ENCODE measurements at regions not wholly inside any gene's neighbourhood (a gene's known extent, or its start where the extent isn't known, plus 50 kb on each side); places are given as distances from the start of the nearest gene placed in this dataset.

- no peak for FAIRE-seq
- H3K9me3 Mint-ChIP-seq (ENCODE audit: unreplicated experiment), result peaks cover 8% of the 10 kb centered on the region
- H2AFZ ChIP-seq (ENCODE audit: low read depth, low read length), result no peak overlapping the region
Measured at GRCh38 chr1:209231476-209232156, 351.9 kb upstream of the CAMK1G start.

GRCh38 chr1:209232197-209232596 is 351.3 kb upstream of the CAMK1G start:
- H3K27me3 ChIP-seq (ENCODE audit: insufficient read depth, low read length), result no peaks in the 10 kb centered on the region
- H2AFZ ChIP-seq (ENCODE audit: low read depth, low read length), result no peak overlapping the region
- no peak overlapping the region for H3K9ac ChIP-seq (ENCODE audit: low read length)
- H3K4me1 Mint-ChIP-seq (ENCODE audit: low read depth, unreplicated experiment), result no peaks in the 10 kb centered on the region
- peaks cover 8% of the 10 kb centered on the region for H3K9me3 Mint-ChIP-seq (ENCODE audit: unreplicated experiment)
- H3K4me2 ChIP-seq (ENCODE audit: low read length), result no peak overlapping the region
- H3K4me1 ChIP-seq (ENCODE audit: insufficient read depth, low read length), result no peaks in the 10 kb centered on the region
- DNase-seq (ENCODE audit: low read depth), result no peak
- no peak overlapping the region for H3K4me3 ChIP-seq (ENCODE audit: insufficient read depth, low read depth, low read length)
- H3K36me3 ChIP-seq (ENCODE audit: insufficient read depth, low read length), result no peaks in the 10 kb centered on the region
- TF ChIP-seq EZH2 (IDR thresholded peaks at IDR 0.05; ENCODE audit: insufficient read depth, low read length) (no peak), CTCF (IDR thresholded peaks at IDR 0.05; ENCODE audit: insufficient read depth, low read depth, low read length) (no peak)
- FAIRE-seq, result no peak
- H3K79me2 ChIP-seq (ENCODE audit: insufficient read depth, low read length), result no peaks in the 10 kb centered on the region
- H3K9me3 ChIP-seq (ENCODE audit: insufficient read depth, low read depth, low read length), result peaks cover 3% of the 10 kb centered on the region
- no peak overlapping the region for H3K27ac Mint-ChIP-seq (ENCODE audit: unreplicated experiment)
- H3K27ac ChIP-seq (ENCODE audit: low read depth, low read length), result no peak overlapping the region
- H3K4me3 Mint-ChIP-seq (ENCODE audit: unreplicated experiment), result no peak overlapping the region
- no peaks in the 10 kb centered on the region for H4K20me1 ChIP-seq (ENCODE audit: insufficient read depth, low read length)
- no peaks in the 10 kb centered on the region for H3K36me3 Mint-ChIP-seq (ENCODE audit: low read depth, unreplicated experiment)
- H3K27me3 Mint-ChIP-seq (ENCODE audit: low read depth, unreplicated experiment), result no peaks in the 10 kb centered on the region

More at GRCh38 chr1:209231476-209232156, 351.9 kb upstream of the CAMK1G start:
- H3K27ac ChIP-seq (ENCODE audit: low read depth, low read length), result no peak overlapping the region
- H3K4me3 Mint-ChIP-seq (ENCODE audit: unreplicated experiment), result no peak overlapping the region
- H3K79me2 ChIP-seq (ENCODE audit: insufficient read depth, low read length), result no peaks in the 10 kb centered on the region
- DNase-seq (ENCODE audit: low read depth), result no peak
- no peak overlapping the region for H3K4me2 ChIP-seq (ENCODE audit: low read length)
- H3K4me1 ChIP-seq (ENCODE audit: insufficient read depth, low read length), result no peaks in the 10 kb centered on the region
- H3K4me1 Mint-ChIP-seq (ENCODE audit: low read depth, unreplicated experiment), result no peaks in the 10 kb centered on the region
- no peaks in the 10 kb centered on the region for H3K27me3 Mint-ChIP-seq (ENCODE audit: low read depth, unreplicated experiment)
- H3K36me3 ChIP-seq (ENCODE audit: insufficient read depth, low read length), result no peaks in the 10 kb centered on the region
- TF ChIP-seq CTCF (IDR thresholded peaks at IDR 0.05; ENCODE audit: insufficient read depth, low read depth, low read length), result no peak
- no peak for TF ChIP-seq EZH2 (IDR thresholded peaks at IDR 0.05; ENCODE audit: insufficient read depth, low read length)
- H3K27ac Mint-ChIP-seq (ENCODE audit: unreplicated experiment), result no peak overlapping the region
- H3K9ac ChIP-seq (ENCODE audit: low read length), result no peak overlapping the region
- H4K20me1 ChIP-seq (ENCODE audit: insufficient read depth, low read length), result no peaks in the 10 kb centered on the region
- peaks cover 3% of the 10 kb centered on the region for H3K9me3 ChIP-seq (ENCODE audit: insufficient read depth, low read depth, low read length)
- no peak overlapping the region for H3K4me3 ChIP-seq (ENCODE audit: insufficient read depth, low read depth, low read length)
- H3K36me3 Mint-ChIP-seq (ENCODE audit: low read depth, unreplicated experiment), result no peaks in the 10 kb centered on the region
- H3K27me3 ChIP-seq (ENCODE audit: insufficient read depth, low read length), result no peaks in the 10 kb centered on the region

- FAIRE-seq (no peak), DNase-seq (ENCODE audit: low read depth) (no peak)
- no peaks in the 10 kb centered on the region for H3K79me2 ChIP-seq (ENCODE audit: insufficient read depth, low read length)
- H3K36me3 Mint-ChIP-seq (ENCODE audit: low read depth, unreplicated experiment), result no peaks in the 10 kb centered on the region
- no peaks in the 10 kb centered on the region for H3K4me1 ChIP-seq (ENCODE audit: insufficient read depth, low read length)
- no peaks in the 10 kb centered on the region for H3K36me3 ChIP-seq (ENCODE audit: insufficient read depth, low read length)
- TF ChIP-seq EZH2 (IDR thresholded peaks at IDR 0.05; ENCODE audit: insufficient read depth, low read length), result no peak
- no peak for TF ChIP-seq CTCF (IDR thresholded peaks at IDR 0.05; ENCODE audit: insufficient read depth, low read depth, low read length)
- no peak overlapping the region for H3K9ac ChIP-seq (ENCODE audit: low read length)
- H3K9me3 Mint-ChIP-seq (ENCODE audit: unreplicated experiment), result peaks cover 8% of the 10 kb centered on the region
- H3K27me3 Mint-ChIP-seq (ENCODE audit: low read depth, unreplicated experiment), result no peaks in the 10 kb centered on the region
- H3K4me3 Mint-ChIP-seq (ENCODE audit: unreplicated experiment), result no peak overlapping the region
- H3K27ac ChIP-seq (ENCODE audit: low read depth, low read length), result no peak overlapping the region
- H2AFZ ChIP-seq (ENCODE audit: low read depth, low read length), result no peak overlapping the region
- no peaks in the 10 kb centered on the region for H4K20me1 ChIP-seq (ENCODE audit: insufficient read depth, low read length)
- H3K27ac Mint-ChIP-seq (ENCODE audit: unreplicated experiment), result no peak overlapping the region
- H3K4me2 ChIP-seq (ENCODE audit: low read length), result no peak overlapping the region
- no peaks in the 10 kb centered on the region for H3K4me1 Mint-ChIP-seq (ENCODE audit: low read depth, unreplicated experiment)
- H3K27me3 ChIP-seq (ENCODE audit: insufficient read depth, low read length), result no peaks in the 10 kb centered on the region
- peaks cover 3% of the 10 kb centered on the region for H3K9me3 ChIP-seq (ENCODE audit: insufficient read depth, low read depth, low read length)
- H3K4me3 ChIP-seq (ENCODE audit: insufficient read depth, low read depth, low read length), result no peak overlapping the region
Measured at GRCh38 chr1:209232759-209233158, 350.8 kb upstream of the CAMK1G start.
